ENCODE measurements at regions not wholly inside any gene's neighbourhood (a gene's known extent, or its start where the extent isn't known, plus 50 kb on each side); places are given as distances from the start of the nearest gene placed in this dataset.
"Not testable (repeated sequence)": the region's sequence is repeated elsewhere in the genome, so short reads cannot be mapped to it uniquely, and the experiment has no call there.

GRCh38 chr2:16025211-16025875, 85.0 kb downstream of the MYCN start:
- ATAC-seq = no peak

- not testable (repeated sequence) for ATAC-seq
Observed at GRCh38 chr2:16024628-16025027, 84.3 kb downstream of the MYCN start.

GRCh38 chr2:16023506-16024360, 83.4 kb downstream of the MYCN start:
- no peak for ATAC-seq

GRCh38 chr2:16022548-16023240, 82.3 kb downstream of the MYCN start:
- ATAC-seq = no peak

DNA sequence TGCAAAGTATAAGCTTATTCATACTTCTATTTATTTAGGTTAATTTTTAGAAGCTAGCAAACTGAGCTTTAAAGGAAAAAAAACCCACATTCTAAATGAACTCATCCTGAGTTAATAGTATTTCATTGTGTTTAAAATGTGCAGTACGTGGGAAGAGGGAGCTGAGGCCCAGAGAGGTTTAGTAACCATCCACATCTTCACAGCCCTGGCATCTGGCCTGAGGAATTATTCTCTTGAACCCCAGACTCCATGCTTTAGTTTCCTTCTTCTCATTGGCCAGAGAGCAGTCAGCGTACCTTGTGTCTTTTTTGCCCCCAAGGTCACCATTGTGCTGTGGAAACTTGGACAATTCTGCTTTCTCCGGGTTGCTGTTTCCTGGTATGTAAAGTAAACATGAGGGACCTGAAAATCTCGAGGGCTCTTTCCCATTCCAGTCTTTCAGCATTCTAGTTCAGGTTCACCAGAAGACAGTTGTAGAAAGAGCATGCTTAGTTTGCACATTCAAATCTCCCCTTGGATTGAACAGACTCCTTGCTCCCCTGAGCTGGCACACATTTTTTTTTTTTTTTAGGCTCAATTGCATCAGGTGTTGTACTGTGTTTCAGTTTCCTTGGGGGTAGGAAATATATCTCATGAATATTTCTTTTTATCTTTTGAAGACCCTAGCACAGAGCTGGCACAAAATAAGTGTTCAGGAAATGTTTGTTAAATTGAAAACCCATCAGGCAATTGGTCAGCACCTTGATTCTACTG, 81.4 kb downstream of the MYCN start:
- ATAC-seq = peak; percentile 30

DNA sequence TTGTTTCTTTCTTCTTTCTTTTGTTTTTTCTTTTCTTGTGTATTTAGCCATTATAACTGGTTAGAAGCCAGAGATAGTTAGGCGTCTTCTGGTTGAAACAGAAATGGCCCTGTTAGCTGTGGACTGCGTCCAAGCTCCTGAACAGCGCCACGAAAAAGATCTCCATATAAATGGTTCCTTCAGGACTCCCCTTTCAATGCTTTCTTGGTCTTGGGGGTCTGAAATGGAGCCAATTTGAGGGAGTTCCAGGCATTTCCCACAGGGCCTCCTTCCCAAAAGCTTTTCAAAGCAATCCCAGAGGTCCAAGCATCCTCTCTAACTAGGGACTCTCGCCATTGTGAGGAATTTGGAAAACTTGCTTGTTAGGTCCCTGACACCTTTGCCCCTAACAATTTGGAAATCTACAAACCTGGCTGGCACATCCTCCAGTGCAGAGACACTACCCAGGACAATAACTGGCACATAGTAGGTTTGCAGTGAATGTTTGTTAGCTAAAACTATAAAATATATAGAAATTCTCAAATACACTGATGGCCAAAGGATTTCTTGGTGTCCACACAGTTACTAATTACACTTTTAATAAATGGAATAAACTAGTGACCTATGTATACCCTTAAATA, 80.1 kb downstream of the MYCN start:
- ATAC-seq = no peak

- no peak for ATAC-seq
Observed at GRCh38 chr2:16019617-16020351, 79.4 kb downstream of the MYCN start.

DNA sequence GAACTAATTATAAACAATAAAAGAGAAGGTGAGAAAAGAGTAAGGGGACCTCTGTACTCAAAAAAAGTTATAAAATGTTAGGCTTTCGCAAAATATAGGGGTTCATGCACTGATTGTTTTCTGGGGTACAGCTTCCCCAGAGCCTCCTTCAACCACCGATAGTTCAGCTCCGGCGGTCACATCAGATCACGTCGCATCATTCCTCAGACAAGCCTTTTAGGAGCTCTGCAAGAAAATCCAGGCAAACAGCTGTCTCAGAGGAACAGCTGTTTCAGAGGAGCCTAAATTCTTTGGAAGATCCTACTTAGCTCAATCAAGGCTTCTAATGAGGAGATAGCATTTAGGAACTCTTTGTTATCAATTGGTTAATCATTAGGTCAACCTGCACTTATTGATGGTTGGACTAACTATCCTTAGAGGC, 78.7 kb downstream of the MYCN start:
- ATAC-seq = no peak

DNA sequence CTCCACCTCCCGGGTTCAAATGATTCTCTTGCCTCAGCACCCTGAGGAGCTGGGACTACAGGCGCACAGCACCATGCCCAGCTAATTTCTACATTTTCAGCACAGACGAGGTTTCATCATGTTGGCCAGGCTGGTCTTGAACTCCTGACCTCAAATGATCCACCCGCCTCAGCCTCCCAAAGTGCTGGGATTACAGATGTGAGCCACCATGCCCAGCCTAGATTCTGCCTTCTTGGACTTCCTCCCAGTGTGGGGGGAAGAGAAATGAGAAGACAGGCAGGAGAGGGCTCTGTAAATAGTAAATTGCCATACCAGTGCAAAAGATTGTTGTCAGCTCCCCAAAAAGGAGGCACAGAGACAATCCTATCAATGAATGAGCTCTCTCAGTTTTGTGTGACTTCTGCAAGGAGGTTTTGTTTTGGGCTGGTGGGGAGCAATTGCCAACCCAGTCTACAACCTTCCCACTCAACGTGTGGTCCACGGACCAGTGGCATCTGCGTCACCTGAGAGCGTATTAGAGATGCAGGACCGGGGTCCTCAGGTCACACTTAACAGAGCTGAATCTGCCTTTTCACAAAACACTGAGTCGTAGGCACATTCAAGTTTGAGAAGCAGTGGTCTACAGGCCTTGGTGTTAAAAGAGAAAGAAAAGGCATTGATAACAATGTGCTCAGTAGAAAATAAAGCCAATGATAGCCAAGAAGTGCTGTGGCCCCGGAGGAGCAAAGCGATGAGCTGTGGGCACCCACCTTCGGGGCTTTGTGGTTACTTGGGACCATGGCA, 78.1 kb downstream of the MYCN start:
- ATAC-seq = no peak

- ATAC-seq = no peak
Observed at GRCh38 chr2:16016282-16016681, 75.9 kb downstream of the MYCN start.

DNA sequence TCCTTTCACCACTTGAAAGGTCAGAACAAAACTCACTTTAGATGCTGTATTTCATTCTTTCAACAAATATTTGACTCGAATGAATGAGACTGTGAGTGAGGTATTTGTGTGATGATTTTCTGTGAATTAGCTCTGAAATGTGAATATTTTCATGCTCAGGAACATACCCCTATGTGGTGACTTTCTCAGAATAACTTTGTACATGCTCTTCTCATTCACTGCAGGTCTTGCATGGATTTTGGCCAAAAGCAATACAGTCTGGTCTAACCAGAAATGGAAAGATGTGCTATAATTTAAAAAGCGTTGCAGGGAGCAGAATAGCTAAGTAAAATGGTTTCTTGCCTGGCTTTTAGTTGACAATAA, 75.5 kb downstream of the MYCN start:
- no peak for ATAC-seq

- ATAC-seq = no peak
Observed at GRCh38 chr2:16015210-16015902, 75.0 kb downstream of the MYCN start.

DNA sequence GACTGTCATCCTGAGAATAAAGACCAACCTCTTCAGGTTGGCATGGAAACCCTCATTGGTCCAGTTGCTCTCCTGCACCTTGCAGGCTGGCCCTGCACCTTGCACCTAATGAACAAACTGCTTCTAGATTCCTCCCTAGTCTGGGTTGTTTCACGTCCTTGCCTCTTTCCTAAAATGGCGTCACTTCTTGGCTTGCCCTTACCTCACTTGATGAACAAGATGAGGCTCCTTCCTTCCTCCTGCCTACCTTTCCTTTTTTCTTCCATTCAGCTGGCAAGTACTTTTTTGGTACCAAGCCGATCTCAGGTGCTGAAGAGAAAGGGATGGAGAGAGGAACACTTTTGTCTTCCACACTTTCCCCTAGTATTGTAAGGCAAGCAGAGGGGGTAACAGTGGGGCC, 74.5 kb downstream of the MYCN start:
- no peak for ATAC-seq

DNA sequence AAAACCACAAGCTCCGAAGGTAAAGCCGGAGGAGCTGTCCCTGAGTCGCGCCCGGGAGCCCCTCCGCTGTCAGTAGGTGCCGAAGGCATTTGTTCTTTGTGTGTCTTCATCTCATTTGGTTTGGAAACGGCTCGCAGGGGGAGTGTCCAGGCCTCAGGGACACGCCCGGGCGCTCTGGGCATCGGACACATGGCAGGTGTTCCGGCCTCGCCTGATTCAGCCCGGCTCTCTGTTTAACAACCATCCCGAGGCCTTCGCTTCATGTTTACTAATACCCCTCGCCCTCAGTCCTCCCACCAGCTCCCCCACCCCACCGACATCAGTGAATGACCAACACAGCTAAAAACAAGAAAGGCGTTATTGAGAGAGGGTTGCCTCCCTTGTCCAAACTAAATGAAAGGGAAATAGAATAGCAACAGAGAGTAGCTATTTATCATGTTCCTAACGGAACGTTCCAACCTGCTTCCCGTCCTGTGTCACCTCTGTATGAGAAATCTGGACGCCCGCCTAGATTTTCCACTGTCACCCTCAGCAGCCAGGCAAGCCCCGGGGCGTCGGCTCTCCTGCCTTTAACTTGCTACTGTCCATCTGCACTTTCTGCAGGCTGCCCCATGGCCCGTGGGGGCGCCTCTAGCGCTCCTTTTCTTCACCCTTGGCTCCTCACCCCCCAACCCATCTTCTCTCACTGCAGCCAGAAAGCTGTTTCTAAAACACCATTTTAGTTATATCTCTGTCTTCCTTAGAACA, 73.9 kb downstream of the MYCN start:
- no peak for ATAC-seq

GRCh38 chr2:16013359-16013911, 73.1 kb downstream of the MYCN start:
- no peak for ATAC-seq

- peak; percentile 88 for ATAC-seq
Observed at GRCh38 chr2:16012626-16013358, 72.4 kb downstream of the MYCN start.

- no peak for ATAC-seq
Observed at GRCh38 chr2:16012029-16012596, 71.8 kb downstream of the MYCN start.

DNA sequence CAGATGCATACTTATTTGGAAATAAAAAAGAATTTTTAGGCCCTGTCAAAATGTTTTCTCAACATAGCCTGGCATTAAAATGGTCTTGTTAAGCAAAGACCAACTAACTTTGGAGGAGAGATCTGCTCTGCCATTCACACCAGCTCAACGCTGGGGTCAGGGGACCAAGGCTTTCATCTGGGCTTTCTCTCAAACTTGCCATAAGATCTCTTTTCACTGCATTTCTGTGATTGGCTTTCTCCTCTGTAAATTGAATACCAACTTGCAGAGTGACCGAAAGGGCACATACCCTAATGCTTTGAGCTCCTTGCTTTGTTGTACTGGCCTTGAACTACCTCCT, 71.2 kb downstream of the MYCN start:
- no peak for ATAC-seq
